Astrocyte (in vitro differentiated cells and primary cell): ENCODE measurements at regions not wholly inside any gene's neighbourhood (a gene's known extent, or its start where the extent isn't known, plus 50 kb on each side); places are given as distances from the start of the nearest gene placed in this dataset.

Experiments
- DNase-seq: peaks from one replicate; pipeline ENCODE4 v3.0.0-alpha.2; 2010; ENCODE audit warnings: low read depth
- FAIRE-seq: peaks from 2 replicates; lab custom pipeline; 2011; peaks lifted over from hg19 to GRCh38; lab: Jason Lieb, UNC
- H2AFZ ChIP-seq: 2 replicates; pipeline ENCODE4 v1.6.0; 2012; ENCODE audit warnings: low read depth, low read length, inconsistent platforms
- H3K27ac ChIP-seq: 2 replicates; pipeline ENCODE4 v1.5.1; 2011; ENCODE audit warnings: low read depth, low read length, inconsistent platforms
- H3K27me3 ChIP-seq: 2 replicates; pipeline ENCODE4 v1.6.0; 2011; ENCODE audit warnings: low read length, inconsistent platforms; ENCODE audit not compliant: insufficient read depth
- H3K36me3 ChIP-seq: 2 replicates; pipeline ENCODE4 v1.5.1; 2011; ENCODE audit warnings: low read length, inconsistent platforms; ENCODE audit not compliant: insufficient read depth
- H3K4me1 ChIP-seq: 2 replicates; pipeline ENCODE4 v1.5.1; 2011; ENCODE audit warnings: low read length, inconsistent platforms; ENCODE audit not compliant: insufficient read depth
- H3K4me2 ChIP-seq: 2 replicates; pipeline ENCODE4 v1.6.0; 2012; ENCODE audit warnings: low read length, inconsistent platforms
- H3K4me3 ChIP-seq: 2 replicates; pipeline ENCODE4 v1.5.1; 2011; ENCODE audit warnings: low read depth, mild to moderate bottlenecking, low read length, inconsistent platforms; ENCODE audit not compliant: insufficient read depth
- H3K79me2 ChIP-seq: 2 replicates; pipeline ENCODE4 v1.6.0; 2012; ENCODE audit warnings: mild to moderate bottlenecking, low read length, inconsistent platforms; ENCODE audit not compliant: insufficient read depth
- H3K9ac ChIP-seq: 2 replicates; pipeline ENCODE4 v1.6.0; 2012; ENCODE audit warnings: mild to moderate bottlenecking, low read length, inconsistent platforms
- H3K9me3 ChIP-seq: 2 replicates; pipeline ENCODE4 v1.5.1; 2012; ENCODE audit warnings: low read depth, mild to moderate bottlenecking, low read length, inconsistent platforms; ENCODE audit not compliant: insufficient read depth
- H4K20me1 ChIP-seq: 2 replicates; pipeline ENCODE4 v1.6.0; 2012; ENCODE audit warnings: low read length, inconsistent platforms; ENCODE audit not compliant: insufficient read depth
- H3K27ac Mint-ChIP-seq: one replicate; pipeline ENCODE4 v1.8.0; 2021; ENCODE audit warnings: mild to moderate bottlenecking, mixed read lengths; ENCODE audit not compliant: unreplicated experiment
- H3K27me3 Mint-ChIP-seq: one replicate; pipeline ENCODE4 v1.8.0; 2021; ENCODE audit warnings: low read depth, mixed read lengths; ENCODE audit not compliant: unreplicated experiment
- H3K36me3 Mint-ChIP-seq: one replicate; pipeline ENCODE4 v1.8.0; 2021; ENCODE audit warnings: low read depth, mixed read lengths; ENCODE audit not compliant: unreplicated experiment
- H3K4me1 Mint-ChIP-seq: one replicate; pipeline ENCODE4 v1.8.0; 2021; ENCODE audit warnings: low read depth, mixed read lengths; ENCODE audit not compliant: unreplicated experiment
- H3K4me3 Mint-ChIP-seq: one replicate; pipeline ENCODE4 v1.8.0; 2021; ENCODE audit warnings: mild to moderate bottlenecking, moderate library complexity, mixed read lengths; ENCODE audit not compliant: unreplicated experiment
- H3K9me3 Mint-ChIP-seq: one replicate; pipeline ENCODE4 v1.8.0; 2021; ENCODE audit warnings: mild to moderate bottlenecking, mixed read lengths; ENCODE audit not compliant: unreplicated experiment
- EZH2 ChIP-seq: IDR thresholded peaks from 2 replicates; pipeline ENCODE4 v1.6.1; 2012; ENCODE audit warnings: mild to moderate bottlenecking, low read length, inconsistent platforms; ENCODE audit not compliant: insufficient read depth
- TF ChIP-seq, protein P1 (sequence below): IDR thresholded peaks from 2 replicates; pipeline ENCODE4 v1.5.1; 2011; ENCODE audit warnings: low read depth, mild to moderate bottlenecking, inconsistent platforms, low read length, moderate library complexity; ENCODE audit not compliant: insufficient read depth

- peaks cover 10% of the 10 kb centered on the region for H3K9me3 Mint-ChIP-seq
- Histone ChIP-seq H3K4me2 (no peak overlapping the region), H3K4me3 (no peak overlapping the region), H3K9me3 (no peaks in the 10 kb centered on the region), H3K9ac (no peak overlapping the region), H2AFZ (no peak overlapping the region), H3K27me3 (no peaks in the 10 kb centered on the region), H3K27ac (no peak overlapping the region), H4K20me1 (no peaks in the 10 kb centered on the region), H3K79me2 (no peaks in the 10 kb centered on the region), H3K36me3 (no peaks in the 10 kb centered on the region), H3K4me1 (no peaks in the 10 kb centered on the region)
- H3K36me3 Mint-ChIP-seq, result no peaks in the 10 kb centered on the region
- no peak overlapping the region for H3K27ac Mint-ChIP-seq
- H3K4me3 Mint-ChIP-seq, result no peak overlapping the region
- TF ChIP-seq, protein P1, sequence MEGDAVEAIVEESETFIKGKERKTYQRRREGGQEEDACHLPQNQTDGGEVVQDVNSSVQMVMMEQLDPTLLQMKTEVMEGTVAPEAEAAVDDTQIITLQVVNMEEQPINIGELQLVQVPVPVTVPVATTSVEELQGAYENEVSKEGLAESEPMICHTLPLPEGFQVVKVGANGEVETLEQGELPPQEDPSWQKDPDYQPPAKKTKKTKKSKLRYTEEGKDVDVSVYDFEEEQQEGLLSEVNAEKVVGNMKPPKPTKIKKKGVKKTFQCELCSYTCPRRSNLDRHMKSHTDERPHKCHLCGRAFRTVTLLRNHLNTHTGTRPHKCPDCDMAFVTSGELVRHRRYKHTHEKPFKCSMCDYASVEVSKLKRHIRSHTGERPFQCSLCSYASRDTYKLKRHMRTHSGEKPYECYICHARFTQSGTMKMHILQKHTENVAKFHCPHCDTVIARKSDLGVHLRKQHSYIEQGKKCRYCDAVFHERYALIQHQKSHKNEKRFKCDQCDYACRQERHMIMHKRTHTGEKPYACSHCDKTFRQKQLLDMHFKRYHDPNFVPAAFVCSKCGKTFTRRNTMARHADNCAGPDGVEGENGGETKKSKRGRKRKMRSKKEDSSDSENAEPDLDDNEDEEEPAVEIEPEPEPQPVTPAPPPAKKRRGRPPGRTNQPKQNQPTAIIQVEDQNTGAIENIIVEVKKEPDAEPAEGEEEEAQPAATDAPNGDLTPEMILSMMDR, result no peak
- TF ChIP-seq EZH2, result no peak
- FAIRE-seq (no peak), DNase-seq (no peak)
- H3K4me1 Mint-ChIP-seq, result no peaks in the 10 kb centered on the region
- no peaks in the 10 kb centered on the region for H3K27me3 Mint-ChIP-seq
These were observed 1357.6 kb upstream of the B3GALT2 start for GRCh38 chr1:194544012-194544411.

DNA sequence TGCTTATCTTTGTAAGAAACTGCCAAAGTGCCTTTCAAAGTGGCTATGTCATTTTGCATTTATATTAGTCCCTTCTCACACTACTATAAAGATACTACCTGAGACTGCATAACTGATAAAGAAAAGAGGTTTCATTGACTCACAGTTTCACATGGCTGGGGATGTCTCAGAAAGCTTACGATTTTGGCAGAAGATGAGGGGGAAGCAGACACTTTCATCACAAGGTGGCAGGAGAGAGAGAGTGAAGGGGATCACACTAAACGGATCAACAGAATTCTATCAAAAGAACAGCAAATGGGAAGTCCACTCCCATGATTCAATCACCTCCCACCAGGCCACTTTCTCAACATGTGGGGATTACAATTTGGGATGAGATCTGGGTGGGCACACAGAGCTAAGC is 1352.0 kb upstream of the B3GALT2 start:
- Histone ChIP-seq H3K4me1 (no peaks in the 10 kb centered on the region), H3K9ac (no peak overlapping the region), H4K20me1 (no peaks in the 10 kb centered on the region), H3K4me2 (no peak overlapping the region), H2AFZ (no peak overlapping the region), H3K9me3 (no peaks in the 10 kb centered on the region), H3K4me3 (no peak overlapping the region), H3K27ac (no peak overlapping the region), H3K36me3 (no peaks in the 10 kb centered on the region), H3K79me2 (no peaks in the 10 kb centered on the region), H3K27me3 (no peaks in the 10 kb centered on the region)
- Mint-ChIP-seq H3K27ac (no peak overlapping the region), H3K4me1 (peaks cover 8% of the 10 kb centered on the region), H3K36me3 (no peaks in the 10 kb centered on the region), H3K27me3 (no peaks in the 10 kb centered on the region), H3K4me3 (no peak overlapping the region), H3K9me3 (peaks cover 8% of the 10 kb centered on the region)
- TF ChIP-seq, protein P1, result no peak
- TF ChIP-seq EZH2, result no peak
- FAIRE-seq (no peak), DNase-seq (no peak)

DNA sequence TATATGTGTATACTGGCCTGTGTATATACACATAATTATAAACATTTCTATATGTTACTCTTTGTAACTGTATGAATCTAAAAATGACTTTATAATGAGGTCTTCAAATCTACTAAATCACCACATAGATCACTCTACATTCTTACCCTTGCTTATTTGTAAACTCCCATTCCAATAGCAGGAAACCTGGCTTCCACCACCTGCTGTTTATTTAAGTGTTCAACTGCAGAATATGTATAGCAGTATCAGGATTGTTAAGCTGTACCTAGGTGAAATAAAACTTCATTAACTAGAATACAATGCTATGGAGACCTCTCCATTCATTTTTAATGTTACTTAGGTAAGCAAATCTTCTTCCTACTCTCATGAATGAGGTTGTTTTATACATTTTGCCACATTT is 1351.1 kb upstream of the B3GALT2 start:
- H4K20me1 ChIP-seq, result no peaks in the 10 kb centered on the region
- H3K9ac ChIP-seq, result no peak overlapping the region
- no peak overlapping the region for H3K4me3 ChIP-seq
- H3K4me1 ChIP-seq, result no peaks in the 10 kb centered on the region
- H3K4me1 Mint-ChIP-seq, result peaks cover 11% of the 10 kb centered on the region
- H3K27me3 Mint-ChIP-seq, result no peaks in the 10 kb centered on the region
- no peaks in the 10 kb centered on the region for H3K9me3 ChIP-seq
- no peaks in the 10 kb centered on the region for H3K36me3 Mint-ChIP-seq
- FAIRE-seq (no peak), DNase-seq (no peak)
- no peaks in the 10 kb centered on the region for H3K27me3 ChIP-seq
- no peak overlapping the region for H2AFZ ChIP-seq
- peaks cover 6% of the 10 kb centered on the region for H3K9me3 Mint-ChIP-seq
- H3K27ac ChIP-seq, result no peak overlapping the region
- no peak overlapping the region for H3K4me2 ChIP-seq
- no peak overlapping the region for H3K27ac Mint-ChIP-seq
- TF ChIP-seq, protein P1, result no peak
- TF ChIP-seq EZH2, result no peak
- H3K4me3 Mint-ChIP-seq, result no peak overlapping the region
- H3K36me3 ChIP-seq, result no peaks in the 10 kb centered on the region
- no peaks in the 10 kb centered on the region for H3K79me2 ChIP-seq
